GM13976 (cell line): ENCODE measurements at regions not wholly inside any gene's neighbourhood (a gene's known extent, or its start where the extent isn't known, plus 50 kb on each side); places are given as distances from the start of the nearest gene placed in this dataset.
"Not testable (repeated sequence)": the region's sequence is repeated elsewhere in the genome, so short reads cannot be mapped to it uniquely, and the experiment has no call there.

Experiments
- DNase-seq: peaks from one replicate; pipeline ENCODE4 v3.0.0; 2012; ENCODE audit warnings: low spot score
- in situ Hi-C: fragments of 300-500 bp; cut with MboI; formaldehyde crosslinking; loops from one replicate; pipeline ENCODE4 v1.12.0; 2022; ENCODE audit warnings: low sequenced_read_pairs, mixed read lengths, inconsistent platforms; ENCODE audit not compliant: unreplicated experiment
- TF ChIP-seq, protein P1 (sequence below): IDR thresholded peaks from 2 replicates; pipeline ENCODE4 v1.5.1; 2012; ENCODE audit warnings: borderline replicate concordance, mild to moderate bottlenecking; ENCODE audit not compliant: insufficient read depth; ENCODE audit errors: extremely low read depth, missing control alignments, control extremely low read depth

DNA sequence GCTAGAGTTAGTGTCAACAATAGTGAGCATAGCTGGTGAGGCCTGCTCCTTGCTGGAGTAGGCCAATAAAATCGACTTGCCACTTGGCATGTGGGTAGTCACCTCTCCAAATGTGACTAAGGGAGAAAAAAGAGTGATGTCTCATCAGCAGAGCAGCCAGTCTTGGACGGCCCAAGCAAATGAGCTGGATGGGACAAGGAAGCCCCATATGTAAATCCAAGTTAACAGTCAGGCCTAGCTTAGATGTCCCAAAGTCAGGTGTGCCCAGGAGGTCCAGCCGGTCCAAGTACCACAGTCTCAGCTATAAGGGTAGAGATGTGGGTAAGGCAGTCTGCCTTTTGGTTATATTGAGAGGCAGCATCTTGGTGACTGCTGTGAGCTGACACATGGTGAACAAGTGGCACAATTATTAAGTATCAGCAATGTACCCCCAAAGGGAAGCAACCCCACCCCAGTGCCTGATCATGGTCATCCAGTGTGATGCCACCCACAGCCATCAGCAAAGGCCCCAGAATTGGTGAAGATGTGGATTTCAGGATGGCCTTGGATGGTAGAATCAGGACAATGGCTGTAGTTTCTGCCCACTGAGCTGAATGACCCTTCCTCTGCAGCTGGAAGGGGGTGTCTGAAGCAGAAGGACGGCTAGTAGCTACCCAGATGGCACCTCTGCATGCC lies 83.4 kb downstream of the TNFRSF13B start:
- in situ Hi-C loops = no loop called here
- no peak for DNase-seq
- TF ChIP-seq, protein P1, sequence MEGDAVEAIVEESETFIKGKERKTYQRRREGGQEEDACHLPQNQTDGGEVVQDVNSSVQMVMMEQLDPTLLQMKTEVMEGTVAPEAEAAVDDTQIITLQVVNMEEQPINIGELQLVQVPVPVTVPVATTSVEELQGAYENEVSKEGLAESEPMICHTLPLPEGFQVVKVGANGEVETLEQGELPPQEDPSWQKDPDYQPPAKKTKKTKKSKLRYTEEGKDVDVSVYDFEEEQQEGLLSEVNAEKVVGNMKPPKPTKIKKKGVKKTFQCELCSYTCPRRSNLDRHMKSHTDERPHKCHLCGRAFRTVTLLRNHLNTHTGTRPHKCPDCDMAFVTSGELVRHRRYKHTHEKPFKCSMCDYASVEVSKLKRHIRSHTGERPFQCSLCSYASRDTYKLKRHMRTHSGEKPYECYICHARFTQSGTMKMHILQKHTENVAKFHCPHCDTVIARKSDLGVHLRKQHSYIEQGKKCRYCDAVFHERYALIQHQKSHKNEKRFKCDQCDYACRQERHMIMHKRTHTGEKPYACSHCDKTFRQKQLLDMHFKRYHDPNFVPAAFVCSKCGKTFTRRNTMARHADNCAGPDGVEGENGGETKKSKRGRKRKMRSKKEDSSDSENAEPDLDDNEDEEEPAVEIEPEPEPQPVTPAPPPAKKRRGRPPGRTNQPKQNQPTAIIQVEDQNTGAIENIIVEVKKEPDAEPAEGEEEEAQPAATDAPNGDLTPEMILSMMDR = no peak

DNA sequence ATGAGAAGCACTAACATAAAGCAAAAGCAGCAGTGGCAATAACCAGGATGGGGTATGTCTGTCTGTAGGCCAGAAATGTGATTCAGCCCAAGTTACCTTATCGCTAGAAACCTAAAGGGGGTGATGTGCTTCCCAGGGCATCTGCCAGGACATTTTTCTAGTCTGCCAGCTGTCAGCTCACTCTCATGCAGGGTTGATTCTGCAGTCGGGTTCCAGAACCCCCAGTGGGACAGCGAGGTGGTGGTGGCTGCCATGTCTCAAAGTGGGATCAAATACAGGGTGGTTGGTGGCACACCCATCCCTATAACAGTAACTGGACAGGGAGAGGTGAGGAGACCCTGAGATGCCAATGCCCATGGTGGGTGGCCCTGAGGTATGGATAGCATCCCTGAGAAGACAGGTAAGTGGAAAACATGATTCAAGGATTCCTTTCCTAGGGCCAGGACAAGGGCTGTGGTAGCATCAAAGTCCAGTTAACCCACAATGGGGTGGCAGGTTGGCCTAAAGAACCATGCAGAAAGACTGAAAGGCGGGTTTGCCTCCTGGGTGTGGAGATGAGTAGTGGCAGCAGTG lies 84.3 kb downstream of the TNFRSF13B start:
- TF ChIP-seq, protein P1 = no peak

DNA sequence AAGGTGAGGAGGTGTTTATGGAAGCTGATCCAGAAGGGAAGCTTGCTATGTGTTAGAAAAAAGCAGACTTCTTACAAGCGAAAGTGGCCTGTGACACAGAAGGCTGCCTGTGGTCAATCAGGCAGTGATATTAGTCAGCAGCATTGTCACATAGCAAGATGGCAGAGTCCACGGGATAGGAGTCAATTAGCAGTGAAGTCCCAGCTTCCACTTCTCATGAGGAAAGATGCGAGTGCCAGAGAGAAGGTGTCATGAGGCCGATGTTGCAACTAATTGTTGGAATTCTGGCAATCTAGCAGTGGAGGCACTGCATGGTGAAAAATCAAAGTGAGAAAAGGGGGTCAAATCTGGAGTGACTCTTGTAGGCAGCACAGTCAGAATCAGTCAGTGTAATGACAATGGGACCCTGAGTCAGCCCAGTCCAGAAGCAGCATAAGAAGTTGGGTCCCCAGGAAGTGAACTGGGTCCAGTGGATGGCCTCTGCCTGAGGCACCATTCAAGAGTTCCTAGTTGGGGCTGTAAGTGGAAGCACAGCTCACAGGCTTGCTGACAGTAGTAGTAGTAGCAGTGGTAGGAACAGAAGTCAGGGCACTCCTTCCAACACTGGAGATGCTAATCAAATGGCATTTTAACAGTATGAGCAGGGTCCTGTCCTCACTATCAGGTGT lies 85.1 kb downstream of the TNFRSF13B start:
- TF ChIP-seq, protein P1 = no peak
- in situ Hi-C loops = no loop called here
- no peak for DNase-seq

More for the DNA sequence above, 84.3 kb downstream of the TNFRSF13B start:
- in situ Hi-C loops = no loop called here
- DNase-seq = no peak

DNA sequence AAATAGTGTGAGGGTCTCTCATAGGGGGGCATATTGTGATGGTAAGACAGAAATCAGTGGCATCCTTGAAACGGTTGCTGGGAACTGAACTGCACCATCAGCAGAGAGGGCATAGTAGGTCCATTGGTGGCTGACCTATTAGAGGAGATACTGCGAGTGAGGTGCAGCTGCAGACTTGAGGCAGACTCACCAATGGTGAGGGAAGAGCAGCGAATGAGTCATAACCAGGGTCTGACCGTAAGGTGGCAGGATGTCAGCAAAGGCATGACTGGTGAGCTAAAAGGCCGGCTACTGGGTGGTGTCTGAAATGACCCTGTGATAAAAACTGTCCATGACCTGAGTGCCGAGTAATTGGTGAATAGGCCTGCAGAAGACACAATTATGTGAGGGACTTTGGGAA lies 86.7 kb downstream of the TNFRSF13B start:
- DNase-seq, in situ Hi-C loops: not testable (repeated sequence)

DNA sequence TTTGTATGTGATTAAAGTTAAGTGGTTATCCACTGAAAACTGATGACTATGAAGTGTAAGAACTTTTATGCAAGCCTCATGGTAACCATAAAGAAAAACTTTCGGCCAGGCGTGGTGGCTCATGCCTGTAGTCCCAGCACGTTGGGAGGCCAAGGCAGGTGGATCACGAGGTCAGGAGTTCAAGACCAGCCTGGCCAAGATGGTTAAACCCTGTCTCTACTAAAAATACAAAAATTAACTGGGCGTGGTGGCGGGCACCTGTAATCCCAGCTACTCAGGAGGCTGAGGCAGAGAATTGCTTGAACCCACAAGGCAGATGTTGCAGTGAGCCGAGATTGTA lies 89.0 kb downstream of the TNFRSF13B start:
- in situ Hi-C loops, DNase-seq: not testable (repeated sequence)

DNA sequence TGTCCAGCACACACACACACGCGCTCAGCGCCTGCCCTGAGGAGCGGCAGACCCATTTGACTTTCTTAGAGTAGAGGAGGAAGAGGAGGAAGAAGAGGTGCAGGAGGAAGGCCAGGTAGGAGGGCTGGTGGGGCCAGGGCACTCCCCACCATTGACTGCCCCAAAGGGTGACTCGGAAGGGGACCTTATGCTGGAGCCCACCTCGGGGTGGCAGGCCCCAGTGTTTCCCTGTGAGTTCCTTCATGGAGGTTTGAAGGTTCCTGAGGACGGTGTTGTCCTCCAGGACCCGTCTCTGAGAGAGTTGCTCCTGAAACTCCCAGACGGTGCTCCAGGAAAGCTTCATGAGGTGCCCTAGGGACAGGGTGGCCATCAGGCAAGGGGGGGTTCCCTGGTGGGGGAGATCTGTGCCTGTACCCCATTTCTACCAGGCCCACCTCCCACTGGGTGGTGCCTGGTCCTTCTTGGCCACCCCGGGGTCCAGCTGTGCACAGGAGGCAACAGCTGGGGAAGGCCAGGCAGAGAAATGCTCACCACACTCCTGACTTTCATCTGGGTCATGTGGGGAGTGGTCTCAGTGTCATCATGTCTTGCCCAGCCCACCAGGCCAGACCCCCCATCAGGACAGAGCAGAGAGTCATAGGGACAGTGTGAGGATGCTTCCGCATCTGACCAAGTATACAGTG lies 89.5 kb downstream of the TNFRSF13B start:
- TF ChIP-seq, protein P1 = no peak
- in situ Hi-C loops = no loop called here
- no peak for DNase-seq

DNA sequence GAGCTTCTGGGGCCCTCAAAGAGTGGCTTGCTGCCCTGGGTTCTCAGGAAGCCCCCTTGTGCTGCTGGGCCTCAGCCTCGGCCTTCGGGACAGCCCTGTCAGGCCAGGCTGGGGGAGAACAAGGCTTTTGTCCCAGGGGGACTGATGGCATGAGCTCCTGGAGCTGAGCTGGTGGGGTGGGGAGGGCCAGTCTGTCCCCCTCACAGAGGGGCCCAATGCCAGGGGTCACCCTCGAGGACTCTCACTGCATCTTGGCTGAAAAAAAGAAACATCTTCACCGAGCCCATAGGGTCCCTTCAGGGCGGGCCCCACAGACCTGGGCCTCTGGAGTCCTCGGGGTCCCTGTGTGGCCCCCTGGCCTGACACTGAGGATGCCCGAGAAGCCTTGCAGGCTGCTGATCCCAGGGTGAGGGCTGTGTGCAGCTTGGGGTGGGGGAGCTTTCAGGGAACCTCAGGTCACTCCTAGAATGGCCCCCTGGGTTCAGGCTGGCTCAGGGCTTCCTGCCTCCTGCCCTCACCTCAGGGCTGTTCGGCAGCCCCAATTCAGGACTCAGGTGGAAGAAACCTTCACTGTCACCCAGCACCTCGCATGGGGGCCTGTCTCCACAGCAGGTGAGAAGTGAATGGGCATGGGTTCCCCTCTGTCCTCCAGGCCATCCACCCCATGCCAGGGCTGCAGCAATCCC lies 90.5 kb downstream of the TNFRSF13B start:
- no peak for DNase-seq
- in situ Hi-C loops = no loop called here
- TF ChIP-seq, protein P1 = no peak
